Neuronal stem cell (in vitro differentiated cells): ENCODE measurements at regions not wholly inside any gene's neighbourhood (a gene's known extent, or its start where the extent isn't known, plus 50 kb on each side); places are given as distances from the start of the nearest gene placed in this dataset.
"Not testable (repeated sequence)": the region's sequence is repeated elsewhere in the genome, so short reads cannot be mapped to it uniquely, and the experiment has no call there.

ENCODE experiments used
- DNase-seq: peaks from one replicate; pipeline ENCODE4 v3.0.0-alpha.2; 2013; ENCODE audit warnings: low spot score
- H2AFZ ChIP-seq: one replicate; pipeline ENCODE4 v1.6.1; 2013; ENCODE audit warnings: mild to moderate bottlenecking, low read length, inconsistent platforms
- H2AK5ac ChIP-seq: 2 replicates; pipeline ENCODE4 v1.6.1; 2013; ENCODE audit warnings: low read depth, mild to moderate bottlenecking, inconsistent platforms, low read length, moderate library complexity, mixed read lengths
- H2BK120ac ChIP-seq: 2 replicates; pipeline ENCODE4 v1.6.1; 2013; ENCODE audit warnings: low read depth, mild to moderate bottlenecking, inconsistent platforms, low read length, moderate library complexity, mixed read lengths
- H2BK12ac ChIP-seq: one replicate; pipeline ENCODE4 v1.6.1; 2013; ENCODE audit warnings: low read length, inconsistent platforms
- H2BK15ac ChIP-seq: 2 replicates; pipeline ENCODE4 v1.6.1; 2013; ENCODE audit warnings: mild to moderate bottlenecking, low read length, inconsistent platforms, mixed read lengths
- H2BK5ac ChIP-seq: one replicate; pipeline ENCODE4 v1.6.1; 2013; ENCODE audit warnings: inconsistent platforms, mild to moderate bottlenecking, low read length, moderate library complexity
- H3K14ac ChIP-seq: one replicate; pipeline ENCODE4 v1.6.1; 2013; ENCODE audit warnings: low read length, inconsistent platforms
- H3K18ac ChIP-seq: 2 replicates; pipeline ENCODE4 v1.6.1; 2013; ENCODE audit warnings: low read length, inconsistent platforms
- H3K23ac ChIP-seq: 2 replicates; pipeline ENCODE4 v1.6.1; 2013; ENCODE audit warnings: low read depth, mild to moderate bottlenecking, mixed read lengths, low read length, inconsistent platforms; ENCODE audit not compliant: poor library complexity
- H3K27ac ChIP-seq: replicated peaks from 3 replicates; pipeline ENCODE4 v1.5.1; 2013; ENCODE audit warnings: low read length, inconsistent platforms
- H3K27me3 ChIP-seq, 3 experiments: 2 replicates each; pipeline ENCODE4 v1.6.1; 2013; ENCODE audit warnings: low read length in 3 of 3, mild to moderate bottlenecking in 2 of 3, inconsistent platforms in 1 of 3, low read depth in 1 of 3, mixed read lengths in 1 of 3, moderate library complexity in 1 of 3; ENCODE audit not compliant: control insufficient read depth in 3 of 3, insufficient read depth in 3 of 3
- H3K36me3 ChIP-seq, 2 donors: replicated peaks in 1 of 2; 2 replicates each; pipeline ENCODE4 v1.6.1; 2013; ENCODE audit warnings: low read length in 2 of 2; ENCODE audit not compliant: control insufficient read depth in 2 of 2, insufficient read depth in 2 of 2
- H3K4ac ChIP-seq: 2 replicates; pipeline ENCODE4 v1.6.1; 2013; ENCODE audit warnings: inconsistent platforms, mild to moderate bottlenecking, low read length, moderate library complexity
- H3K4me1 ChIP-seq, 2 donors: 1 replicate in 1 of 2; 2 replicates in 1 of 2; pipeline ENCODE4 v1.6.1; 2013; ENCODE audit warnings: low read length in 2 of 2, low read depth in 1 of 2; ENCODE audit not compliant: control insufficient read depth in 2 of 2, insufficient read depth in 1 of 2
- H3K4me2 ChIP-seq: one replicate; pipeline ENCODE4 v1.6.1; 2013; ENCODE audit warnings: mild to moderate bottlenecking, low read length, inconsistent platforms; ENCODE audit not compliant: insufficient read depth, poor library complexity, severe bottlenecking
- H3K4me3 ChIP-seq, 2 donors: 2 replicates each; pipeline ENCODE4 v1.5.1; 2013; ENCODE audit warnings: low read length in 2 of 2, mild to moderate bottlenecking in 2 of 2, inconsistent platforms in 1 of 2, moderate library complexity in 1 of 2
- H3K79me1 ChIP-seq: one replicate; pipeline ENCODE4 v1.6.1; 2013; ENCODE audit warnings: low read depth, mild to moderate bottlenecking, inconsistent platforms, low read length, moderate library complexity
- H3K9ac ChIP-seq: one replicate; pipeline ENCODE4 v1.6.1; 2013; ENCODE audit warnings: mild to moderate bottlenecking, low read depth, low read length, inconsistent platforms; ENCODE audit not compliant: poor library complexity
- H3K9me3 ChIP-seq, 2 donors: replicated peaks in 1 of 2; 2 replicates each; pipeline versions ENCODE3 to v1.6.1; 2013; ENCODE audit warnings: low read length in 2 of 2, mild to moderate bottlenecking in 2 of 2, inconsistent platforms in 1 of 2, low read depth in 1 of 2, mixed read lengths in 1 of 2, moderate library complexity in 1 of 2; ENCODE audit not compliant: control insufficient read depth in 2 of 2, insufficient read depth in 1 of 2
- H4K8ac ChIP-seq: one replicate; pipeline ENCODE4 v1.6.1; 2013; ENCODE audit warnings: low read depth, mild to moderate bottlenecking, inconsistent platforms, low read length, moderate library complexity
- H4K91ac ChIP-seq: one replicate; pipeline ENCODE4 v1.6.1; 2013; ENCODE audit warnings: low read length, low read depth, mild to moderate bottlenecking, inconsistent platforms; ENCODE audit not compliant: poor library complexity
- WGBS, 2 donors: extraction: QIAGEN DNeasy Blood & Tissue Kit; methylation state at CpG; one replicate each; pipeline ENCODE4 v1.1.7; 2013; ENCODE audit warnings: missing lambda C conversion rate in 2 of 2, mixed read lengths in 1 of 2; ENCODE audit not compliant: insufficient read length in 2 of 2, insufficient replicate concordance in 1 of 2; ENCODE audit errors: extremely low coverage in 2 of 2; 5-methylcytosine and 5-hydroxymethylcytosine counted together

GRCh38 chr10:34058845-34059614, 724.6 kb upstream of the NRP1 start:
- Histone ChIP-seq H3K9me3 (peaks cover 2 to 13% of the 10 kb centered on the region in 2 donors), H2AFZ (peak overlapping the region; percentile 58), H4K91ac (no peak overlapping the region), H3K4me1 (peaks cover 0 to 2% of the 10 kb centered on the region in 2 donors), H3K27me3 (no peaks in the 10 kb centered on the region), H3K4me3 (no peak overlapping the region), H3K9ac (no peak overlapping the region), H3K27ac (no peak overlapping the region), H4K8ac (no peak overlapping the region), H2BK120ac (no peak overlapping the region), H2AK5ac (no peak overlapping the region), H3K23ac (no peak overlapping the region), H3K4me2 (no peak overlapping the region), H3K18ac (no peak overlapping the region), H3K79me1 (no peaks in the 10 kb centered on the region), H2BK12ac (no peak overlapping the region), H2BK5ac (no peak overlapping the region), H3K4ac (no peak overlapping the region), H3K36me3 (no peaks in the 10 kb centered on the region), H2BK15ac (no peak overlapping the region), H3K14ac (no peak overlapping the region)
- no peak for DNase-seq
- no CpG with 5 or more reads among the region's 11 CpGs for WGBS, 2 donors

GRCh38 chr10:34055410-34055985, 721.0 kb upstream of the NRP1 start:
- H3K23ac ChIP-seq, H3K27me3 ChIP-seq, H2AK5ac ChIP-seq, H2BK15ac ChIP-seq, H2BK5ac ChIP-seq, H3K14ac ChIP-seq, H4K91ac ChIP-seq, H2BK12ac ChIP-seq, H3K9me3 ChIP-seq, H3K4me3 ChIP-seq, H3K4me1 ChIP-seq, H3K4me2 ChIP-seq, DNase-seq, H2AFZ ChIP-seq, H4K8ac ChIP-seq, H3K4ac ChIP-seq, H3K18ac ChIP-seq, H3K9ac ChIP-seq, H3K27ac ChIP-seq, H3K36me3 ChIP-seq, H3K79me1 ChIP-seq, H2BK120ac ChIP-seq: not testable (repeated sequence)
- WGBS, 2 donors: no CpG with 5 or more reads among the region's 38 CpGs

GRCh38 chr10:34049887-34050286, 715.4 kb upstream of the NRP1 start:
- H2BK120ac ChIP-seq: no peak overlapping the region
- no peak for DNase-seq
- H3K9me3 ChIP-seq: peaks cover 3 to 5% of the 10 kb centered on the region in 2 donors
- peaks cover 3 to 9% of the 10 kb centered on the region in 2 donors for H3K4me1 ChIP-seq
- H4K8ac ChIP-seq: no peak overlapping the region
- no peak overlapping the region for H2BK15ac ChIP-seq
- no peak overlapping the region for H3K9ac ChIP-seq
- H3K4me3 ChIP-seq: no peak overlapping the region
- H3K36me3 ChIP-seq: no peaks in the 10 kb centered on the region
- no peak overlapping the region for H3K4me2 ChIP-seq
- H3K14ac ChIP-seq: no peak overlapping the region
- H2AK5ac ChIP-seq: no peak overlapping the region
- no peak overlapping the region for H3K4ac ChIP-seq
- no peaks in the 10 kb centered on the region for H3K79me1 ChIP-seq
- no peak overlapping the region for H2BK12ac ChIP-seq
- no peak overlapping the region for H4K91ac ChIP-seq
- WGBS, 2 donors: no CpG with 5 or more reads among the region's 9 CpGs
- peak overlapping the region; percentile 20 for H3K18ac ChIP-seq
- no peak overlapping the region for H3K27ac ChIP-seq
- no peak overlapping the region for H2BK5ac ChIP-seq
- no peaks in the 10 kb centered on the region for H3K27me3 ChIP-seq
- no peak overlapping the region for H3K23ac ChIP-seq
- peak overlapping the region; percentile 37 for H2AFZ ChIP-seq

GRCh38 chr10:34049469-34049868, 715.0 kb upstream of the NRP1 start:
- Histone ChIP-seq H3K23ac (no peak overlapping the region), H3K27ac (no peak overlapping the region), H3K27me3 (no peaks in the 10 kb centered on the region), H3K4ac (no peak overlapping the region), H3K79me1 (no peaks in the 10 kb centered on the region), H3K14ac (no peak overlapping the region), H3K4me1 (peaks cover 3 to 8% of the 10 kb centered on the region in 2 donors), H3K9me3 (peaks cover 3 to 5% of the 10 kb centered on the region in 2 donors), H3K4me2 (no peak overlapping the region), H2AK5ac (no peak overlapping the region), H2BK12ac (no peak overlapping the region), H2BK15ac (no peak overlapping the region), H2AFZ (peak overlapping the region; percentile 37), H4K8ac (no peak overlapping the region), H3K9ac (no peak overlapping the region), H2BK5ac (no peak overlapping the region), H4K91ac (no peak overlapping the region), H3K4me3 (no peak overlapping the region), H3K18ac (no peak overlapping the region), H3K36me3 (no peaks in the 10 kb centered on the region), H2BK120ac (no peak overlapping the region)
- DNase-seq: no peak
- WGBS, 2 donors: no CpG with 5 or more reads among the region's 3 CpGs
